Keratinocyte (primary cell): ENCODE measurements at regions not wholly inside any gene's neighbourhood (a gene's known extent, or its start where the extent isn't known, plus 50 kb on each side); places are given as distances from the start of the nearest gene placed in this dataset.

Experiments used
- CTCF ChIP-seq, 3 experiments: IDR thresholded peaks in 1 of 3; conservative IDR thresholded peaks in 1 of 3; optimal IDR thresholded peaks in 1 of 3; 2 replicates in 2 of 3; 3 replicates in 1 of 3; pipeline versions ENCODE3 to v1.5.1; 2011; ENCODE audit warnings: low read length in 3 of 3, mild to moderate bottlenecking in 3 of 3, moderate library complexity in 2 of 3, control low read depth in 1 of 3, inconsistent platforms in 1 of 3; ENCODE audit not compliant: insufficient read depth in 2 of 3; ENCODE audit errors: extremely low read depth in 1 of 3
- EZH2 ChIP-seq: IDR thresholded peaks from one replicate; pipeline ENCODE4 v1.6.1; 2012; ENCODE audit warnings: inconsistent platforms, mild to moderate bottlenecking, low read length, moderate library complexity

GRCh38 chr9:95724253-95724991 is 151.1 kb upstream of the ERCC6L2 start:
- no peak for TF ChIP-seq CTCF (optimal IDR thresholded peaks at IDR 0.05 in 1 of 3, IDR thresholded peaks at IDR 0.05 in 1 of 3, conservative IDR thresholded peaks at IDR 0.05 in 1 of 3; ENCODE audit: extremely low read depth in 1 of 3, insufficient read depth in 2 of 3, low read length in 3 of 3)
- TF ChIP-seq EZH2: no peak
